Brain microvascular endothelial cell (primary cell): ENCODE measurements at regions not wholly inside any gene's neighbourhood (a gene's known extent, or its start where the extent isn't known, plus 50 kb on each side); places are given as distances from the start of the nearest gene placed in this dataset.

Experiments used
- DNase-seq: peaks from one replicate; pipeline ENCODE4 v3.0.0-alpha.2; 2020
- H3K27ac ChIP-seq: fragments of 250-450 bp; sonication (Bioruptor Pico); 2 replicates; pipeline ENCODE4 v1.5.1; 2020; ENCODE audit warnings: mild to moderate bottlenecking, moderate library complexity
- H3K27me3 ChIP-seq: fragments of 250-450 bp; sonication (Bioruptor Pico); replicated peaks from 2 replicates; pipeline ENCODE4 v1.5.1; 2020; ENCODE audit warnings: mild to moderate bottlenecking
- H3K36me3 ChIP-seq: fragments of 250-450 bp; sonication (Bioruptor Pico); replicated peaks from 2 replicates; pipeline ENCODE4 v1.5.1; 2020; ENCODE audit warnings: mild to moderate bottlenecking
- H3K4me3 ChIP-seq: 2 replicates; pipeline ENCODE4 v1.5.1; 2011; ENCODE audit warnings: low read depth, mild to moderate bottlenecking, control low read depth, low read length, moderate library complexity
- CTCF ChIP-seq: IDR thresholded peaks from 2 replicates; pipeline ENCODE4 v1.5.1; 2011; ENCODE audit warnings: low read depth, mild to moderate bottlenecking, moderate library complexity, low read length, control low read depth, inconsistent platforms; ENCODE audit errors: missing control alignments
- in situ Hi-C: cut with HindIII; loops from 2 replicates; pipeline ENCODE4 v1.10.0; 2017; ENCODE audit warnings: low sequenced_read_pairs, low pct_ligation_motif_present

GRCh38 chr3:104628185-104628789 is 738.4 kb upstream of the ALCAM start:
- Histone ChIP-seq H3K36me3 (no peaks in the 10 kb centered on the region), H3K27ac (peak overlapping the region; percentile 30), H3K4me3 (no peak overlapping the region), H3K27me3 (no peaks in the 10 kb centered on the region)
- TF ChIP-seq CTCF = peak; percentile 71
- peak; percentile 57 for DNase-seq
- in situ Hi-C loops = no loop called here

DNA sequence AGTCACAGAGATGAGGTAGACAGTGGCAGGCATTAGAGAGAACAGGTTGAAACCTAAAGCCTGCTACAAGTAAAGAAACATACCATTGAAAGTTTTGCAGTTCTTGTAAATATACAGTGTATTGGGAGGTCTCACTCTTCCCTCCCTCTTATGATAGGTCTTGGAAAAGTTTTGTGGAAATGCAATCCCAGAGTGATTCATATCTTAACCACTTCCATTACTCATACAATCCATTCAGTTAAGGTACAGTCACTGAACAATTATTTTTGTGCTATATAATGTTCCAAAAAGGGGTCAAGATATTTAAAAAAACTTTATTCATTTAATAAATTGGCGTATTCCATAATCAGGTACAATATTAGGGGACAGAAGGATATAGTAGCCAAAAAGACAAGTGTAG is 737.7 kb upstream of the ALCAM start:
- H3K4me3 ChIP-seq = no peak overlapping the region
- peak; percentile 37 for DNase-seq
- in situ Hi-C loops = no loop called here
- no peaks in the 10 kb centered on the region for H3K36me3 ChIP-seq
- no peak for TF ChIP-seq CTCF
- H3K27me3 ChIP-seq = no peaks in the 10 kb centered on the region
- peak overlapping the region; percentile 30 for H3K27ac ChIP-seq

DNA sequence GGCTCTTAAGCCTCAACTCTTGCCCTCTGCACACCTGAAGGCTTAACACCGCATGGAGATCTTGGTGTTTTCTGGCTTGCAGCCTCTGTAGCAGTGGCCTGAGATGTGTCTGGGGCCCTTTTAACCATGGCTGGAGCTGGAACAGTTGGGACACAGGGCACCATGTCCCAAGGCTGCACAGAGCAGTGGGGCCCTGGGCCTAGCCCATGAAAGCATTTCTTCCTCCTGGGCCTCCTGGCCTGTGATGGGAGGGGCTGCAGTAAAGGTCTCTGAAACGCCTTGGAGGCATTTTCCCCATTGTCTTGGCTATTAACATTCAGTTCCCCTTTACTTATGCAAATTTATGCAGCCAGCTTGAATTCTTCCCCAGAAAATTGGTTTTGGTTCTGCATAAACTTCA is 735.5 kb upstream of the ALCAM start:
- no peaks in the 10 kb centered on the region for H3K27me3 ChIP-seq

GRCh38 chr3:104632521-104632920 is 734.2 kb upstream of the ALCAM start:
- no peak for TF ChIP-seq CTCF
- in situ Hi-C loops = no loop called here
- no peak for DNase-seq
- H3K36me3 ChIP-seq = no peaks in the 10 kb centered on the region
- H3K27me3 ChIP-seq = no peaks in the 10 kb centered on the region
- H3K27ac ChIP-seq = no peak overlapping the region
- H3K4me3 ChIP-seq = no peak overlapping the region

More for the DNA sequence above, 735.5 kb upstream of the ALCAM start:
- no peak for DNase-seq
- H3K4me3 ChIP-seq = no peak overlapping the region
- H3K27ac ChIP-seq = no peak overlapping the region
- in situ Hi-C loops = no loop called here
- H3K36me3 ChIP-seq = no peaks in the 10 kb centered on the region
- TF ChIP-seq CTCF = no peak

- DNase-seq = no peak
- in situ Hi-C loops = no loop called here
- Histone ChIP-seq H3K27ac (no peak overlapping the region), H3K27me3 (no peaks in the 10 kb centered on the region), H3K36me3 (no peaks in the 10 kb centered on the region), H3K4me3 (no peak overlapping the region)
- TF ChIP-seq CTCF = no peak
These were observed 733.8 kb upstream of the ALCAM start for GRCh38 chr3:104632947-104633346.
